ELR (cell line): ENCODE measurements at regions not wholly inside any gene's neighbourhood (a gene's known extent, or its start where the extent isn't known, plus 50 kb on each side); places are given as distances from the start of the nearest gene placed in this dataset.

Experiments used
- DNase-seq: peaks from one replicate; pipeline ENCODE4 v3.0.0-alpha.2; 2015; ENCODE audit warnings: low read depth

DNA sequence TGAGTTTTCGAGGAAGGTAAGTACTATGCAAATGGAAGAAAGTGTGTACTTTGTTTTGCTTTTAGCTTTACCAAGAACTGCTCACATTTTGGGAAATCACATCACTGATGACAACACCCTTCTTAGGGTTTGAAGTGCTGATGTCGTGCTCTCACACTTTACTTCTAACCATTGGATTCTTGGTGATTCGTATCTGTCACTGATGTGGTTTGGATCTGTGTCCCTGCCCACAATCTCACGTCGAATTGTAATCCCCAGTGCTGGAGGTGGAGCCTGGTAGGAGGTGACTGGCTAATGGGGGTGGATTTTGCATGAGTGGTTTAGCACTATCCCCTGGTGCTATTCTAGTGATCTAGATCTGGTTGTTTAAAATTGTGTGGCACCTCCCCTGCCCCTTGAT, 75.4 kb upstream of the RGMA start:
- no peak for DNase-seq

GRCh38 chr15:93162560-93162959, 73.5 kb upstream of the RGMA start:
- DNase-seq, result no peak

GRCh38 chr15:93159930-93160329, 70.9 kb upstream of the RGMA start:
- no peak for DNase-seq

- DNase-seq, result no peak
Observed at GRCh38 chr15:93158097-93158900, 69.3 kb upstream of the RGMA start.

DNA sequence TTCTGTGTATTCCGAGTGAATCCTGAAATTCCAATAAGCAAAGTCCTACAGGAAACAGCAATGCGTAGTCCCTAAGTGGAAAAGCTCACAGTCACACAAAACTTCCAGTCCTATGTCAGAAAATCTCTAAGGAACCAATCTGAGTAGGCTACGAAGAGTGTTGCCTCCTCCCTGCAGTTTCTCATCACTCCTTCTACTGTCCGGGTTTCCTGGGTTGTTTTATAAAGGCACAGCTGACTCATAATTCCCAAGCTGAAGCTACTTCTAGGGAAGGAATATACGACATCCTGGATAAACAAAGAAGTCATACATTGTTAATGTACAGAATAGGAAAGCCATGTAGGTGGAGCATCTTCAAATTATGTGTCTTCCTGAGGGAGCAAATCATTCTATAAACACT, 65.7 kb upstream of the RGMA start:
- DNase-seq, result no peak

GRCh38 chr15:93152951-93153350, 63.9 kb upstream of the RGMA start:
- DNase-seq, result no peak

DNA sequence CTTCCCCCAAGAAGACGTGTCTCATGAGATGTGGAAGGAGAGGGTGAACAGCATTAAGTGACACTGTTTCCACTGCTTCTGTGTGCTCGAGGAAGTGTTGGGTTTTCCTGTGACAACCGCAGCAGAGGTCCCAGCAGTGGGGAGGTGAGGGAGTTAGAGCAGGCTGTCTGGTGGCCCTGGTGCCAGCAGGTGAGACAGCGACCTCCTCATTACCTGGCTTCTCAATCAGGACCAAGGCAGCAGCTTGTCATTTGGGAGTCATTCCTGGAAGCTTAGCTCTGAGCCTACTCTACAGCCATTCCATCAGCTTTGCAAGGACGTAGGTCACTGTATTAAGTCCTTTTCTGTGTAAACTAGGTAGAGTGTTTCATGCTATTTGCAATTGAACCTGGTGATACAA, 63.3 kb upstream of the RGMA start:
- no peak for DNase-seq

GRCh38 chr15:93150910-93151881, 62.2 kb upstream of the RGMA start:
- DNase-seq, result no peak

- DNase-seq, result no peak
Observed at GRCh38 chr15:93146601-93147000, 57.6 kb upstream of the RGMA start.

- no peak for DNase-seq
Observed at GRCh38 chr15:93146196-93146595, 57.2 kb upstream of the RGMA start.

DNA sequence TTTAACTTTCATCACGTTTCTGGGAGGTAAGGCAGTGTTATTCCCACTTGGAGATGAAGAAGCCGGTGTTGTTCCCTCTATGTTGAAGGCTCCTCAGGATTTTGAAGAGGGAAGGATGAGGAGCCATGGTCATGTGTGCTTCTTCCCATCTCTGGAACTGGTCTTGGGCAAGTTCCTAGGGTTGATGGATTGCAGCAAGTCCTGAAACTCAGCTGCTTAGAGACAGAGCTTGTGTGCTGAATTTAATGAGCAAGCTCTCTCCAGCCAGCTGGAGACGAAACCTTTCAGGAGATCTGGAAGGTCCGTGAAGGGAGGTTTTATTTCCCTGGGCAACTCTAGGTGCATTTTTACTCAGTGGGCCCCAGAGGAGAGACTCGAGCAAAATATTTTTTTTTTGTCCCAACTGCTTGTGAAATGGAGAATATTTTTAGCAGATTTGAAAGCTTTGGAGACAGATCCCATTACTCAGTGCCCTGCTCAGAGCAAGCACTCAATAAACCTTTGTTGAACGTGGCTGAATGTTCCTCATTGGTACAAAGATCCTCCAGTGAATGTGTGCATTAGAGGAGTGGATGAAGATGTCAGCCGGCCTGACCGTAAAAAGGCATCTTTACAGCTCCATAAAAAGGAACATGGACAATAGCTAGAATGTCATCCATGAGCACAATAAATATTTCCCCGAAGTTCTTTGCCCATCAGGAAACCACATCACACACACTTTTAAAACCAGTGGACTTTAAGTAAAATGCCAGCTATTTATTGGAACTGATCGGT, 55.6 kb upstream of the RGMA start:
- DNase-seq, result no peak

DNA sequence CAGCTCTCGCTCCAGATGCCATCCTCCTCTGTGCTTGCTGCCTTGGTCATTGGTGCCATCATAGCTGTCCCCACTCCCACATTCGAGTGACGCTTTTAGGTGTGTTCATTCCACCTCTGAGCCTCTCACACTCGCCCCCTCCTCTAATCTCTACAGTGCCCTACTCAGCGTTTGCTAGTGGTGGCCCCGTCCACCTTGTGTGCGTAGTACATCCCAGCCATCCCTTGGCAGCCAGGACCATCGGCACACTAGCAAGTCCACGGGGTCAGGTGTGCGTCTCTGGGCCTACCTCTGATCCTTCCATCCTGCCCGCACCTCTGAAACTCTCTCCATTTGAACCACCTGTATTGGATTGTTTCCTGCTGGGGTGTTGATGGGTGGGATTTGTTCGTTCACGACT, 54.2 kb upstream of the RGMA start:
- DNase-seq, result no peak

DNA sequence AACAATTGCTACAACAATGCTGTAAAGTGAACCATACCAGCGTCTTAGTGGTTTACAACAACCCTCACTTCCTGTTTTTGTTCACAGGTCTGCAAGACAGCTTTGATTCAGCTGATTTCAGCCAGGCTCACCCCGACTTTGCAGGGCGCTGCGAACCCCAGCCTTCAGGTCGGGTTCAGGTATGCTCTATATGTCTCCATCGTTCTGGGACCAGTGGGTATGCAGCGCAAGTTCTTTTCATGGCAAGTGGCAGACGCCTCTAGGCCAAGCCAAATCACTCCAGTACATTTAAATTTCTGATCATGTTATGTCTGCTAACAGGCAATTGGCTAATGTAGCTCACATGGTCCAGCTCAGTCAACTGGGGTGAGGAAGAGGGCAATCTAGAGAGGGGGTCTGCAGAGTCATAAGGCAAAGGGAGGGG, 52.4 kb upstream of the RGMA start:
- DNase-seq, result no peak

GRCh38 chr15:93139436-93139835, 50.4 kb upstream of the RGMA start:
- DNase-seq, result no peak

- no peak for DNase-seq
Observed at GRCh38 chr15:93138681-93139250, 49.8 kb upstream of the RGMA start.
